ENCODE measurements at regions not wholly inside any gene's neighbourhood (a gene's known extent, or its start where the extent isn't known, plus 50 kb on each side); places are given as distances from the start of the nearest gene placed in this dataset.
"Not testable (repeated sequence)": the region's sequence is repeated elsewhere in the genome, so short reads cannot be mapped to it uniquely, and the experiment has no call there.

GRCh38 chr1:213793482-213794067 lies 194.2 kb upstream of the PROX1 start:
- Histone ChIP-seq H3K4me1 (ENCODE audit: control insufficient read depth in 2 of 3, insufficient read depth in 2 of 3, low read depth in 1 of 3, low read length in 3 of 3) (no peaks in the 10 kb centered on the region), H3K4me3 (ENCODE audit: low read length in 3 of 3) (no peak overlapping the region), H3K36me3 (ENCODE audit: control insufficient read depth in 2 of 3, insufficient read depth in 3 of 3, low read length in 3 of 3) (no peaks in the 10 kb centered on the region), H3K27ac (ENCODE audit: low read depth in 2 of 2, low read length in 2 of 2) (no peak overlapping the region), H3K9ac (ENCODE audit: low read length in 3 of 3) (no peak overlapping the region), H3K27me3 (ENCODE audit: control insufficient read depth, insufficient read depth, low read length) (no peaks in the 10 kb centered on the region), H3K9me3 (ENCODE audit: control insufficient read depth in 2 of 3, insufficient read depth in 1 of 3, low read length in 3 of 3) (no peaks in the 10 kb centered on the region)
- FAIRE-seq (no peak), DNase-seq (peak in 3 of 5 donors; percentile 43 to 67 (median 50))
- TF ChIP-seq CTCF (IDR thresholded peaks at IDR 0.05; ENCODE audit: borderline replicate concordance, extremely low read depth, insufficient read depth) = no peak
- intact Hi-C loops (cut with DNase I) = no loop called here

GRCh38 chr1:213796525-213796924 lies 191.2 kb upstream of the PROX1 start:
- no peak for DNase-seq
- intact Hi-C loops (cut with DNase I) = no loop called here
- Histone ChIP-seq H3K9me3 (ENCODE audit: control insufficient read depth in 2 of 3, insufficient read depth in 1 of 3, low read length in 3 of 3) (no peaks in the 10 kb centered on the region), H3K36me3 (ENCODE audit: control insufficient read depth in 2 of 3, insufficient read depth in 3 of 3, low read length in 3 of 3) (no peaks in the 10 kb centered on the region), H3K4me3 (ENCODE audit: low read length in 3 of 3) (no peak overlapping the region), H3K4me1 (ENCODE audit: control insufficient read depth in 2 of 3, insufficient read depth in 2 of 3, low read depth in 1 of 3, low read length in 3 of 3) (no peaks in the 10 kb centered on the region), H3K27ac (ENCODE audit: low read depth in 2 of 2, low read length in 2 of 2) (no peak overlapping the region), H3K9ac (ENCODE audit: low read length in 3 of 3) (no peak overlapping the region), H3K27me3 (ENCODE audit: control insufficient read depth, insufficient read depth, low read length) (no peaks in the 10 kb centered on the region)
- no peak for FAIRE-seq
- TF ChIP-seq CTCF (IDR thresholded peaks at IDR 0.05; ENCODE audit: borderline replicate concordance, extremely low read depth, insufficient read depth) = no peak

- H3K4me3 ChIP-seq (ENCODE audit: low read length in 3 of 3); DNase-seq; intact Hi-C loops (cut with DNase I); H3K4me1 ChIP-seq (ENCODE audit: control insufficient read depth in 2 of 3, insufficient read depth in 2 of 3, low read depth in 1 of 3, low read length in 3 of 3); H3K9me3 ChIP-seq (ENCODE audit: control insufficient read depth in 2 of 3, insufficient read depth in 1 of 3, low read length in 3 of 3); FAIRE-seq; H3K27me3 ChIP-seq (ENCODE audit: control insufficient read depth, insufficient read depth, low read length); H3K27ac ChIP-seq (ENCODE audit: low read depth in 2 of 2, low read length in 2 of 2); H3K9ac ChIP-seq (ENCODE audit: low read length in 3 of 3); H3K36me3 ChIP-seq (ENCODE audit: control insufficient read depth in 2 of 3, insufficient read depth in 3 of 3, low read length in 3 of 3): not testable (repeated sequence)
Observed at GRCh38 chr1:213808288-213808687, 179.5 kb upstream of the PROX1 start.

GRCh38 chr1:213817156-213817555 lies 170.6 kb upstream of the PROX1 start:
- TF ChIP-seq CTCF (IDR thresholded peaks at IDR 0.05; ENCODE audit: borderline replicate concordance, extremely low read depth, insufficient read depth) = no peak
- H3K9ac ChIP-seq (ENCODE audit: low read length in 3 of 3) = no peak overlapping the region
- H3K27me3 ChIP-seq (ENCODE audit: control insufficient read depth, insufficient read depth, low read length) = no peaks in the 10 kb centered on the region
- no peaks in the 10 kb centered on the region for H3K36me3 ChIP-seq (ENCODE audit: control insufficient read depth in 2 of 3, insufficient read depth in 3 of 3, low read length in 3 of 3)
- peaks cover 0 to 4% (median 3%) of the 10 kb centered on the region in 3 donors for H3K4me1 ChIP-seq (ENCODE audit: control insufficient read depth in 2 of 3, insufficient read depth in 2 of 3, low read depth in 1 of 3, low read length in 3 of 3)
- no peak overlapping the region for H3K4me3 ChIP-seq (ENCODE audit: low read length in 3 of 3)
- H3K9me3 ChIP-seq (ENCODE audit: control insufficient read depth in 2 of 3, insufficient read depth in 1 of 3, low read length in 3 of 3) = no peaks in the 10 kb centered on the region
- peak in 2 of 5 donors; percentile 9 to 19 for DNase-seq
- FAIRE-seq = no peak
- intact Hi-C loops (cut with DNase I) = no loop called here
- no peak overlapping the region for H3K27ac ChIP-seq (ENCODE audit: low read depth in 2 of 2, low read length in 2 of 2)

Measured in kidney (tissue), 13 donors.